Parathyroid adenoma (tissue), 2 donors: ENCODE measurements at regions not wholly inside any gene's neighbourhood (a gene's known extent, or its start where the extent isn't known, plus 50 kb on each side); places are given as distances from the start of the nearest gene placed in this dataset.

ENCODE experiments used
- H2AFZ ChIP-seq: fragments of 300-600 bp; sonication (generic); one replicate; pipeline ENCODE4 v1.7.0; 2017; ENCODE audit warnings: antibody characterized with exemption, mild to moderate bottlenecking
- H3K27ac ChIP-seq: fragments of 300-600 bp; sonication (generic); one replicate; pipeline ENCODE4 v1.7.0; 2017
- H3K27me3 ChIP-seq: fragments of 300-600 bp; sonication (generic); one replicate; pipeline ENCODE4 v1.7.0; 2017; ENCODE audit warnings: low read length; ENCODE audit not compliant: control insufficient read depth, insufficient read depth
- H3K36me3 ChIP-seq: fragments of 300-600 bp; sonication (generic); one replicate; pipeline ENCODE4 v1.7.0; 2017; ENCODE audit warnings: low read length; ENCODE audit not compliant: control insufficient read depth, insufficient read depth
- H3K4me1 ChIP-seq: fragments of 300-600 bp; sonication (generic); one replicate; pipeline ENCODE4 v1.7.0; 2017; ENCODE audit warnings: control low read depth
- H3K4me2 ChIP-seq: fragments of 300-600 bp; sonication (generic); one replicate; pipeline ENCODE4 v1.7.0; 2017; ENCODE audit warnings: low read length
- H3K4me3 ChIP-seq: fragments of 300-600 bp; sonication (generic); one replicate; pipeline ENCODE4 v1.7.0; 2017; ENCODE audit warnings: low read depth, low read length
- H3K79me2 ChIP-seq: fragments of 300-600 bp; sonication (generic); one replicate; pipeline ENCODE4 v1.7.0; 2017; ENCODE audit warnings: control low read depth
- H3K9ac ChIP-seq: fragments of 300-600 bp; sonication (generic); one replicate; pipeline ENCODE4 v1.7.0; 2017; ENCODE audit warnings: mild to moderate bottlenecking
- H3K9me3 ChIP-seq: fragments of 300-600 bp; sonication (generic); one replicate; pipeline ENCODE4 v1.7.0; 2017; ENCODE audit warnings: low read length; ENCODE audit not compliant: control insufficient read depth
- CTCF ChIP-seq: fragments of 300-600 bp; sonication (generic); IDR thresholded peaks from one replicate; pipeline ENCODE4 v1.7.0; 2017; ENCODE audit warnings: antibody characterized with exemption, mild to moderate bottlenecking
- donor health status: primary hyperparathyroidism.

DNA sequence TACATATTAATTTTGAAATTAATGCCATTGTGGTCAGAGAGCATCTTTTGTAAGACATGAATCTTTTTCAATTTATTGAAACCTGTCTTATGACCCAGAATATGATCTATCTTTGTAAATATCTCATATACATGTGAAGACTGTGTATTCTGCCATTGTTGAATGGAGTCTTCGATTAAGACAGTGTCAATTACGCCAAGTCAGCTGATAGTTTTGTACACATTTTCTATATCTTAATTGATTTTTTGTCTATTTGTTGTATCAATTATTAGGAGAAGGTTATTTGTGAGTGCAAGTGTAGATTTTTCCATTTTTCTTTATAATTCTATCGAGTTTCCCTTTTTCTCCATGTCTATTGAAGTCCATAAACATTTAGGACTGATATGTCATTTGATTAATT lies 471.6 kb downstream of the MED10 start:
- TF ChIP-seq CTCF, result no peak

GRCh38 chr5:5905186-5905585 lies 473.2 kb downstream of the MED10 start:
- no peak overlapping the region for H3K9ac ChIP-seq
- no peak for TF ChIP-seq CTCF
- H3K79me2 ChIP-seq, result no peaks in the 10 kb centered on the region
- no peaks in the 10 kb centered on the region for H3K4me1 ChIP-seq
- H3K27me3 ChIP-seq, result no peaks in the 10 kb centered on the region
- H2AFZ ChIP-seq, result no peak overlapping the region
- H3K4me3 ChIP-seq, result no peak overlapping the region
- H3K36me3 ChIP-seq, result no peaks in the 10 kb centered on the region
- H3K27ac ChIP-seq, result no peak overlapping the region
- H3K9me3 ChIP-seq, result no peaks in the 10 kb centered on the region
- H3K4me2 ChIP-seq, result no peak overlapping the region

More for the DNA sequence above, 471.6 kb downstream of the MED10 start:
- Histone ChIP-seq H3K79me2 (no peaks in the 10 kb centered on the region), H3K4me3 (no peak overlapping the region), H3K4me2 (no peak overlapping the region), H3K9me3 (no peaks in the 10 kb centered on the region), H3K27me3 (no peaks in the 10 kb centered on the region), H2AFZ (no peak overlapping the region), H3K4me1 (no peaks in the 10 kb centered on the region), H3K27ac (no peak overlapping the region), H3K9ac (no peak overlapping the region), H3K36me3 (no peaks in the 10 kb centered on the region)

GRCh38 chr5:5904113-5904512 lies 474.2 kb downstream of the MED10 start:
- Histone ChIP-seq H3K79me2 (no peaks in the 10 kb centered on the region), H3K9ac (no peak overlapping the region), H2AFZ (no peak overlapping the region), H3K4me3 (no peak overlapping the region), H3K9me3 (no peaks in the 10 kb centered on the region), H3K36me3 (no peaks in the 10 kb centered on the region), H3K4me2 (no peak overlapping the region), H3K27me3 (no peaks in the 10 kb centered on the region), H3K27ac (no peak overlapping the region), H3K4me1 (no peaks in the 10 kb centered on the region)
- TF ChIP-seq CTCF, result no peak

GRCh38 chr5:5902678-5903646 lies 475.4 kb downstream of the MED10 start:
- Histone ChIP-seq H3K4me2 (no peak overlapping the region), H3K27me3 (no peaks in the 10 kb centered on the region), H3K36me3 (no peaks in the 10 kb centered on the region), H2AFZ (no peak overlapping the region), H3K9me3 (no peaks in the 10 kb centered on the region), H3K79me2 (no peaks in the 10 kb centered on the region), H3K27ac (no peak overlapping the region), H3K4me1 (no peaks in the 10 kb centered on the region), H3K9ac (no peak overlapping the region), H3K4me3 (no peak overlapping the region)
- TF ChIP-seq CTCF, result no peak

DNA sequence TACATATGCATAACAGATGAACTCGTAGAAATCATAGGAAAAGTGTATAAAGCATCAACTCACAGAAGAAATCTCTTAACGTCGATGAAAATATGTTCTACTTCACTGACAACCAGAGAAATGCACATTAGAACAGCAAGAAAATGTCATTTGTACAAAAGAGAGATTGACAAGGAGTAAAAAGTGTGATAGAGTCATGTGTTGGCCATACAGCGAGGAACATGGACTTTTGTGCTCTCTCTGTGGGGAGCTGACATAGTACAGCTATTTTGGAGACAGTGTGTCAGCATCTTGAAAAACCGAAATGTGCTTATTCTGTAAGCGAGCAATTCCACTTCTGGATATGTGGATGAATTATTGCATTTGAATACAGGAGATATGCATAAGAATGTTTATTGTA lies 477.9 kb downstream of the ICE1 start:
- H2AFZ ChIP-seq, result no peak overlapping the region
- no peaks in the 10 kb centered on the region for H3K27me3 ChIP-seq
- H3K4me1 ChIP-seq, result no peaks in the 10 kb centered on the region
- no peak for TF ChIP-seq CTCF
- no peak overlapping the region for H3K27ac ChIP-seq
- no peak overlapping the region for H3K4me2 ChIP-seq
- H3K79me2 ChIP-seq, result no peaks in the 10 kb centered on the region
- no peak overlapping the region for H3K9ac ChIP-seq
- H3K4me3 ChIP-seq, result no peak overlapping the region
- H3K36me3 ChIP-seq, result no peaks in the 10 kb centered on the region
- H3K9me3 ChIP-seq, result no peaks in the 10 kb centered on the region
